HG03039 (cell line): ENCODE measurements at regions not wholly inside any gene's neighbourhood (a gene's known extent, or its start where the extent isn't known, plus 50 kb on each side); places are given as distances from the start of the nearest gene placed in this dataset.
"Not testable (repeated sequence)": the region's sequence is repeated elsewhere in the genome, so short reads cannot be mapped to it uniquely, and the experiment has no call there.

Experiments used
- ATAC-seq: cut with Tn5 transposase; IDR thresholded peaks from one replicate; pipeline ENCODE4 v1.9.1; 2021; ENCODE audit warnings: mild to moderate bottlenecking, moderate library complexity; ENCODE audit not compliant: unreplicated experiment

GRCh38 chr6:2611092-2611491, 139.6 kb downstream of the MYLK4 start:
- no peak for ATAC-seq

- no peak for ATAC-seq
These were observed 142.2 kb downstream of the MYLK4 start for GRCh38 chr6:2608503-2608902.

- ATAC-seq = no peak
These were observed 150.4 kb downstream of the MYLK4 start for GRCh38 chr6:2600363-2600762.

- no peak for ATAC-seq
These were observed 150.9 kb downstream of the MYLK4 start for GRCh38 chr6:2599817-2600216.

GRCh38 chr6:2598867-2599266, 151.9 kb downstream of the MYLK4 start:
- ATAC-seq = no peak

GRCh38 chr6:2597991-2598390, 152.7 kb downstream of the MYLK4 start:
- ATAC-seq = no peak

- ATAC-seq = not testable (repeated sequence)
These were observed 153.3 kb downstream of the MYLK4 start for GRCh38 chr6:2597457-2597856.

- ATAC-seq = no peak
These were observed 154.5 kb downstream of the MYLK4 start for GRCh38 chr6:2596222-2596621.

GRCh38 chr6:2594868-2595267, 155.9 kb downstream of the MYLK4 start:
- no peak for ATAC-seq

- no peak for ATAC-seq
These were observed 157.6 kb downstream of the MYLK4 start for GRCh38 chr6:2593167-2593566.

- no peak for ATAC-seq
These were observed 161.5 kb downstream of the MYLK4 start for GRCh38 chr6:2589171-2589661.

- no peak for ATAC-seq
These were observed 167.3 kb downstream of the MYLK4 start for GRCh38 chr6:2583459-2583858.

GRCh38 chr6:2582268-2582667, 168.5 kb downstream of the MYLK4 start:
- no peak for ATAC-seq

- ATAC-seq = no peak
These were observed 169.1 kb downstream of the MYLK4 start for GRCh38 chr6:2581611-2582010.

- no peak for ATAC-seq
These were observed 169.7 kb downstream of the MYLK4 start for GRCh38 chr6:2581011-2581410.

GRCh38 chr6:2579804-2580570, 170.7 kb downstream of the MYLK4 start:
- no peak for ATAC-seq

GRCh38 chr6:2579241-2579761, 171.4 kb downstream of the MYLK4 start:
- ATAC-seq = no peak

GRCh38 chr6:2578767-2579166, 172.0 kb downstream of the MYLK4 start:
- no peak for ATAC-seq

- no peak for ATAC-seq
These were observed 174.2 kb downstream of the MYLK4 start for GRCh38 chr6:2576499-2576898.

GRCh38 chr6:2575236-2575635, 175.5 kb downstream of the MYLK4 start:
- ATAC-seq = no peak

GRCh38 chr6:2569420-2569819, 181.3 kb downstream of the MYLK4 start:
- not testable (repeated sequence) for ATAC-seq

GRCh38 chr6:2566048-2566447, 184.7 kb downstream of the MYLK4 start:
- ATAC-seq = no peak

- ATAC-seq = no peak
These were observed 185.2 kb downstream of the MYLK4 start for GRCh38 chr6:2565499-2565898.
